ENCODE measurements at regions not wholly inside any gene's neighbourhood (a gene's known extent, or its start where the extent isn't known, plus 50 kb on each side); places are given as distances from the start of the nearest gene placed in this dataset.
"Not testable (repeated sequence)": the region's sequence is repeated elsewhere in the genome, so short reads cannot be mapped to it uniquely, and the experiment has no call there.

DNA sequence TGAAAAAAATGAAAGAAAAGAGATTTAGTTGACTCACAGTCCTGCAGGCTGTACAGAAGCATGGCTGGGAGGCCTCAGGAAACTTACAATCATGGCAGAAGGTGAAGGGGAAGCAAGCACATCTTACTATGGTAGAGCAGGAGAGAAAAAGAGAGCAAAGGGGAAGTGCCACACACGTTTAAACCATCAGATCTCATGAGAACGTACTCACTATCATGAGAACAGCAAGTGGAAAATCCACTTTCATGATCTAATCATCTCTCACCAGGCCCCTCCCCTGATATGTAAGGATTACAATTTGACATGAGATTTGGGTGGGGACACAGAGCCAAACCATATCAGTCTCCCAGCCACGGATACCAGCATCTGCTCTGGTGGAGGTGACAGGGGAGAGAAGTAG, 50.8 kb upstream of the CPOX start:
- ATAC-seq (no peak), DNase-seq (ENCODE audit: missing footprints) (no peak)
- intact Hi-C loops (cut with DNase I) = no loop called here

DNA sequence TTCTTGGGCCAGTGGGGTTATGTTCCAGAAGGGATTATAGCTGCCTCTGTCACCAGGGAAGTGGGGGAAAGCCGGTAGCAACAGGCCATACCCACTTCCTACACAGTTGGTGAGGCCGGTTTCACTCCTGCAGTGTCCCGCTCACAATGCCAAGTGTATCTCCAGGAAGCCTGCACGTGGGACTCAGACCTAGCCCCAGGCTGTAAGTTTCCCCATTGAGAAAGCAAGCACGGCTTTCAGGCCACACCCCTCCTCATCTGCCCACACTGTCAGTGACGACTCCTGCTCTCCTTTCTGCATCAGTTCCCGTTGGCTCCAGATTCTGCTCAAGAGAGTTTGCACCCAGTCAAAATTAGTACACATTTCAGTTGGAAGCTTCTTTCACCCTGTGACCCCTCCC, 51.6 kb upstream of the CPOX start:
- ATAC-seq (no peak), DNase-seq (ENCODE audit: missing footprints) (no peak)
- intact Hi-C loops (cut with DNase I) = no loop called here

DNA sequence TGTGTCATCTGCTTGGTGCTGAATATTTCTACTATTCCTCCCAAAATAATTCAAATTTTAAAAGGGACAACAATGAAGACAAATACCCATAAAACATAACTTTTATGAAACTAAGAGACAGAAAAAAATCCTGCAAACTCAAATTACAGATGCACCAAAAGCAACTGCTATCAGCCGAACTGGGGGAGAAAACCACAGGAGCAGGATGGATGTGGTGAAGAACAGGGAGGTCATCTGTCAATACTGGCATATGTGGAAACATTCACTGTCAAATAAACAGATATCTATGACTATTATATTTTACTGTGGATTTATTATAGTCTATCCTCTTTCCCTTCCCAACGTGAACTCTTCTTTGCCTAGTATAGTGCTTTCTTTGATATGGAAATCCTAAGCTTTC, 53.3 kb upstream of the CPOX start:
- intact Hi-C loops (cut with DNase I) = no loop called here
- ATAC-seq = no peak
- DNase-seq (ENCODE audit: missing footprints) = no peak

DNA sequence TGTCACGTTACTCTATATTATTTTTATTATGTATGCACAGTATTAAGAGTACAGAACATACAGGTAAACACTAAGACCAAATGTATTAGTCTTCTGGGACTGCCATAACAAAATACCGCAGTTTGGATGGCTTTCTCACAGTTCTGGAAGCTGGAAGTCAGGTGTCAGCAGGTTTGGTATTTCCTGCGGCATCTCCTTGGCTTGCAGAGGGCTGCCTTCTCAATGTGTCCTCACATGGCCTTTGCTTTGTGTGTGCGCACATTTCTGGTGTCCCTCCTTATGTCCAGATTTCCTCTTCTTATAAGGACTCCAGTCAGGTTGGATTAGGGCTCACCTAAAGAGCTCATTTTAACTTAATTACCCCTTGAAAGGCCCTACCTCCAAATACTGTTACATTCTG, 53.8 kb upstream of the CPOX start:
- DNase-seq (ENCODE audit: missing footprints) (no peak), ATAC-seq (no peak)
- intact Hi-C loops (cut with DNase I) = no loop called here

DNA sequence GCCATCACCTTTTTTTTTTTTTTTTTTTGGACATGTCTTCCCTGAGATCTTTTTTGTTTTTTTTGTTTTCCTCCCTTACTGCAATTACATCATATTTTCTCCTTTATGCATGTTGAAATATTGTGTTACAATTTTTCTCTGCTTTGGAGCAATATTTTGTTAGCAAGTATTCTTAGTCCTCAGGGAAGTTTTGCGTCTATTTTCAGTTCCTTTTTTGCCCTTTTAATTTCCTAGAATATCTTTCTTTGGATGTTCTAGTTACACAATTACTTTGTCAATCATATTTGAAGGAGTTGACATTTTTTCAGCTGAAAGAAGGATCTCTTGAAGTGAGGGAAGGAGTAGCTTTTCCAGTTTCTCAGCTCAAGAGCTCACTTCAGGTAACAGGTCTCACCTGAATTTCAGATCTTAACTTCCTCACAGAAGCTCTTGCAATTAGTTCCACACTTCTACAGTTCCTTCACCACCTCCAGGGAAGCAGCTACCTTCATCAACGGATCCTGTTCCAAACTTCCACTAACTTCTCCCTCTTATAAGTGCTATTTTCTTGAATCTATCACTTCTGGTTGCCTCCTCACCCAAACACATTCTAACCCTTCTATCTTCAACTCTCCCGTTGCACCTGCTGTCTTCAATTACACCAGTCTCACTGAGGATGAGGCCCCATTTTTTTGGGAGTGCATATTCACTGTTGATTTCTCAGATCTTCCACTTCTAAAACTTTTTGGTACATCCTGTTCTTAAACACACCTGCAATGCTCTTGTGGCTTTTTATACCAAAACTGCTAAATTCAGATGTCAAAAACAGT, 57.8 kb upstream of the CPOX start:
- no peak for DNase-seq (ENCODE audit: missing footprints)
- ATAC-seq = no peak
- intact Hi-C loops (cut with DNase I) = no loop called here

DNA sequence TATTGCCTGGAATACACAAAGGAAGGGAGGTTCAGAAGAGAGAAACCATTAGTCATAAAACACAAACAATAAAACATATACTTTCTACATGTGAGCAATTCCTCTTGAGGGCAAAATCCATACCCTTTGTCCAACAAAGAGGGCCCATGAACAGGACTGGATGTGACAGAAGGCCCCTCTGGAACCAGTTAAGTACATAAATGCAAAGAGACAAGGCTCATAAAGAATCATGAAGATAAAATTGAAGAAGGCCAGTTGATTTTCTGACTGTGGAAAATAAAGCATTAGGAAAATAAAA, 58.3 kb upstream of the CPOX start:
- DNase-seq (ENCODE audit: missing footprints) (no peak), ATAC-seq (no peak)
- intact Hi-C loops (cut with DNase I) = no loop called here

DNA sequence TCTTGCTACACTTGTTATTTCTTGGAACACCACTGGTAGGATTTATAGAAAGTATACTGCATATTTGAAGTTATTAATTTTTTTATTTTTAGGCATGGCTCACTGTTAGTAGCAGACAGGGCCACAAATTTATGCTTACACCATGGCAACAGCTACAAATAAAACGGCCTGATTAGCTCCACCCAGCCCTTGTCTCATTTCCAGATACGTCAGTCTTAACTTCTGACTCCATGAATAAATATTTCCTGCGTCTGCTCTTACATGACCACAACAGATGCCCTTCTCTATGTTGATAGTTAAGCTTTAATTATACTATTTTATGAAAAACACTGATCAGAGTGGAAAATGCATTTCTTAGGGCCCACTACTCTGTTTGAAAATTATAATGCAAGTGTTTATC, 62.3 kb upstream of the CPOX start:
- ATAC-seq (no peak), DNase-seq (ENCODE audit: missing footprints) (no peak)
- intact Hi-C loops (cut with DNase I) = no loop called here

DNA sequence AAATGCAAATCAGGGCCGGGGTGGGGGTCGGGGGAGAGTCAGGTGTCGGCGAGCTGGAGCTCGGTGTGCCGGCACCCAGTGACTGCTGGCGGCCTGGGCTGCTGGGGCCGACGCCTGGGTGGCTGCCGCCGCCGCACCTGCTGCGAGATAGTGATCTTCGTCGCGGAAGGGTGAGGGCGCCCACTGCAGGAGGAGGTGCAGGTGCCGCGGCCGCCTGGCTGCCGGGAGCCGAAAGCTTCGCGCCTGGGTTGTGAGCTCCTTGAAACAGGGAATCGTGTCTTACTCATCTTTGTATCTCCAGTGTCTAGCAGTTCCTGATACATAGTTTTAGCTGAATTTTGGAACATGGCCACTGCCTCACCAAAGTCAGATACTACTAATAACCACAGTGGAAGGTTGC, 64.0 kb upstream of the CPOX start:
- ATAC-seq (peak; percentile 34), DNase-seq (ENCODE audit: missing footprints) (peak; percentile 67)
- intact Hi-C loops (cut with DNase I) = no loop called here

DNA sequence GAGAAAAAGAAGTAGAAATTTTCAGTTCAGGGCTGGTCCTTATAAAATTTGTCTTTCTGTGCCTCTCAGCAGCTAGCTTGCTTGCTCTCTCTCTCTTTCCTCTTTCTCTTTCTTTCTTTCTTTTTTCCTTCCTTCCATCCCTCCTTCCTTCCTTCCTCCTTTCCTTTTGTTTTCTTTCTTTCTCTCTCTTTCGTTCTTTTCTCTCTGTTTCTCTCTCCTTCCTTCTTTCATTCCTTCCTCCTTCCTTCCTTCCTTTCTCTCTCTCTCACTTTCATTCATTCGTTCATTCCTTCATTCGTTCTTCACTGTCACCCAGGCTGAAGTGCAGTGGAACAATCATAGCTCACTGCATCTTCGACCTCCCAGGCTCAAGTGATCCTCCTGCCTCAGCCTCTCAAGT, 69.3 kb upstream of the CPOX start:
- DNase-seq (ENCODE audit: missing footprints) = no peak
- intact Hi-C loops (cut with DNase I) = no loop called here
- ATAC-seq = no peak

DNA sequence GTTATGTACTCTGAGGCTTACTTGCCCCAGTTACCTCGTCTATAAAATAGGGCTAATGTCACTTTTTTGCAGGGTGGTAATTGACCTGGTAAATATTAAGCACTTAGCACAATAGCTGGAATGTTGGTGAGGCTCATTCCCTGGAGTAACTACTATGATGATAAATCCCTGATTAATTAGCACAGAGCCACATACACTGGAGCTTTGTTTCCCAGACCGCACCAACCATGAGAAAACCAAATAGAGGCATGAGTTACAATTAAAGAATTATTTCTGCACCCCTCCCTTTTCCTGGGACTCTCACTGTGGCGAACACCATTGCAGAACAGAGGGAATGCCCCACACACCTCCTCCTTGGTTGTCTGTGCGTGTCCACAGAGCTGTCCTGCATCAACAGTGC, 76.6 kb upstream of the CPOX start:
- ATAC-seq (no peak), DNase-seq (ENCODE audit: missing footprints) (no peak)
- intact Hi-C loops (cut with DNase I) = no loop called here

DNA sequence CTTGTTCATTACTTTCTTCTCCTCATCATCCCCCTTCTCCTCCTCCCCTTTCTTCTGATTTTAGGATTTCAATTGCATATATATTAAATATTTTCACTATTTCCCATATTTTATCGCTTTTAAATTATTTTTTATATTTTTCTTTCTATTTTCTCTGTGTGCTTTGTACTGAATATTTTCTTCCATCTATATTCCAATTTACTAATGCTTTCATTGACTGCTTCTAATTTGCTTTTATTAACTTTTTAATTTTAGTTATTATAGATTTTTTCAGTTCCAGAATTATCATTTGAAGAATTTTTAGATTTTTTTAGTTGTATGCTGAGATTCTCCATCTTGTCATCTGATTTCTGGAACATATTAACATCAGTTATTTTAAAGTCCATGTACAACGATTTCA, 83.2 kb upstream of the ST3GAL6 start:
- intact Hi-C loops (cut with DNase I) = no loop called here
- DNase-seq (ENCODE audit: missing footprints) (no peak), ATAC-seq (no peak)

DNA sequence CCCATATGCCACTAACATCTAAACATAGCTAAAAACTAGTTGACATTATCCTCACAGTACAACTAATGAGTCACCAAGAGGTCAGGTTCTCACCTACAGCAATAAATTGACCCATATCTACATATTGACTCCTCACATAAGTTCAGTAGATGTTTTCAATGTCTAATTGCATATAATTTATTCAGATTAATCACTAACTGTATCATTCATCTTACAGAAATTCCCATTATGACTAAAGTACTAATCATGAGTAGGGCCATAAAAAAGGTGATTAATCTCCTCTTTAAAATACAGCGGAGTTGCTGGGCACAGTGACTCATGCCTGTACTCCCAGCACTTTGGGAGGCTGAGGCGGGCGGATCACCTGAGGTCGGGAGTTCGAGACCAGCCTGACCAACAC, 82.4 kb upstream of the ST3GAL6 start:
- intact Hi-C loops (cut with DNase I) = no loop called here
- DNase-seq (ENCODE audit: missing footprints) = no peak
- no peak for ATAC-seq

DNA sequence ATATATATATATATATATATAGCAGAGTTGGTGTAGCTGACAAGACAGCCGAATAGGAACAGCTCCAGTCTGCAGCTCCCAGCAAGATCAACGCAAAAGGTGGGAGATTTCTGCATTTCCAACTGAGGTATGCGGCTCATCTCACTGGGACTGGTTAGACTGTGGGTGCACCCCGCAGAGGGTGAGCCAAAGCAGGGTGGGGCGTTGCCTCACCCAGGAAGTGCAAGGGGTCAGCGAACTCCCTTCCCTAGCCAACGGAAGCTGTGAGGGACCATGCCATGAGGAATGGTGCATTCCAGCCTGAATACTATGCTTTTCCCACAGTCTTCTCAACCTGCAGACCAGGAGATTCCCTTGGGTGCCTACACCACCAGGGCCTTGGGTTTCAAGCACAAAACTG, 81.7 kb upstream of the ST3GAL6 start:
- intact Hi-C loops (cut with DNase I) = no loop called here
- DNase-seq (ENCODE audit: missing footprints) (no peak), ATAC-seq (no peak)

DNA sequence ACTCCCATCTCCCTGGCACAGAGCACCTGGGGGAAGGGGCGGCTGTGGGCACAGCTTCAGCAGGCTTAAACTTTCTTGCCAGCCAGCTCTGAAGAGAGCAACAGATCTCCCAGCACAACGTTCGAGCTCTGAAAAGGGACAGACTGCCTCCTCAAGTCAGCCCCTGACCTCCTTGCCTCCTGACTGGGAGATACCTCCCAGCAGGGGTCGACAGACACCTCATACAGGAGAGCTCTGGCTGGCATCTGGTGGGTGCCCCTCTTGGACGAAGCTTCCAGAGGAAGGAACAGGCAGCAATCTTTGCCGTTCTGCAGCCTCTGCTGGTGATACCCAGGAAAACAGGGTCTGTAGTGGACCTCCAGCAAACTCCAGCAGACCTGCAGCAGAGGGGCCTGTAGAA, 80.7 kb upstream of the ST3GAL6 start:
- DNase-seq (ENCODE audit: missing footprints); ATAC-seq; intact Hi-C loops (cut with DNase I): not testable (repeated sequence)

DNA sequence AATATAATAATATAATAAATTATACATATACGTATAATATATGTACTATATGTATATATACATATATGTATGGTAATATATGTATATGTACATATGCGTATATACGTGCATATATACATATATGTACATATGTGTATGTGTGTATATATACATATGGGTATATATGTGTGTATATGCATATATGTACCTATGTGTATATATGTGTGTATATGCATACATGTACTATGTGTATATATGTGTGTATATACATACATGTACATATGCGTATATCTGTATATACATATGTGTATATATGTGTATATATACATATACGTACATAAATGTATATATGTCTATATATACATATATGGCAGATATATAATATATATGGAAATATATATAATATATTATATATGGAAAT, 74.8 kb upstream of the ST3GAL6 start:
- DNase-seq (ENCODE audit: missing footprints) = no peak
- intact Hi-C loops (cut with DNase I) = no loop called here
- ATAC-seq = no peak

DNA sequence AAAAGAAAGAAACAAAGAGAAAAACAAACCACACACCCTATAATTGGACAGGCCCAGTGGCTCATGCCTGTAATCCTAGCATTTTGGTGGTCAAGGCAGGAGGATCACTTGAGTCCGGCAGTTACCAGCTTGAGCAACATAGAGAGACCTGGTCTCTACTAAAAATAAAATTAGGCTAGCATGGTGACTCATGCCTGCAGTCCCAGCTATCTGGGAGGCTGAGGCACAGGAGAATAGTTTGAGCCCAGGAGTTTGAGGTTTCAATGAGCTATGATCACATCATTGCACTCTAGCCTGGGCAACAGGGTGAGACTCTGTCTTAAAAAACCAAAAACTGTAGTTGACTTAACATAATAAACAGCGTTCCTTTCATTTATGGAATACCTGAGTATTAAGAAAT, 72.3 kb upstream of the ST3GAL6 start:
- DNase-seq (ENCODE audit: missing footprints) (no peak), ATAC-seq (no peak)
- intact Hi-C loops (cut with DNase I) = no loop called here

DNA sequence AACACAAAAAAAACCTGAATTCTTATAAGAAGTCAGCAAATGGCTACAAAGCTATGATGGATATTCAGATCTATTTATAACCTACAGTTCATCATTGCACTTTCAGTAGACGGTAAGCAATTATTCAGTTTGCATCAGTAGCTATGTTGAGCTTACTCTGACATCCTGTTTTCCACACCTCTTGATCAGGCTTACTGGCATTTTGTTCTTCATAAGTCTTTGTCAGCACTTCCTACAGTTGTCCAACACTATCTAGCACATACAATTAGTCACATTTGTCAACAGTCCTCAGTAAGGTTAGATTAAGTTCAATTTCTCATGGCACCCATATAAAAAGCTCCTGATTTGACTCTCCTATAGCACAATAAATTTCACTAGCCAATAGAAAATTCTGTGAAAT, 71.2 kb upstream of the ST3GAL6 start:
- intact Hi-C loops (cut with DNase I) = no loop called here
- no peak for DNase-seq (ENCODE audit: missing footprints)
- ATAC-seq = peak; percentile 87

DNA sequence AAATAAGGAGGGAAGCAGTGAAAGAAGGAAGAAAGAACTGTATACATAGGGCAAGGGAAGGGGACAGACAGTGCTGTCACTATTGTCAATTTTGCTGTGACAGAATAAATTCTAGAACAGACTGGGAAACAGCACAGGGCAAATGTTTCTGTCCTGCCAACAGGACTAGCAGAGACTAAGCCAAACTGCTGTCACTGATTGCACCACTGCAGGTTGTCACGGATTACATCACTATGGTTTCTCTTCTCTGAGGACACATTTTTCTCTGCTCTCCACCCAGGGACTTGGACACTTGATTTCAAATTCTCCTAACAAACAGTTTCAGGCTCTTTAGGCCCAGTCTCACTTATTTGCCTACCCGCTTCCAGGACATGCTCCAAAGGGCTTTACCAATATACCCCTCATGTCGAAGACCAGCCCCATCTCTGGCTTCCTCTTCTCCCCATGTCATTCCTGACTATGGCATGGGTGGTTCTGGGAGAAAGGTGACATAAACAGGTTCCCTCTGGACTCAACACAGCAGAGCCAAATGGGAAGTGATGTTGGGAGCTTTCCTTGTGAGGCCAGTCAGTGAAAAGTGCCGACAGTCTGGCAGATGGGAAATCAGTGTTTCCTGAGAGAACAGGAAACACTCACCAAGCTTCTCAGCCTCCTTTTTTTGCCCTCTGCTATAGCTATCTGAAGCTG, 70.2 kb upstream of the ST3GAL6 start:
- intact Hi-C loops (cut with DNase I) = no loop called here

DNA sequence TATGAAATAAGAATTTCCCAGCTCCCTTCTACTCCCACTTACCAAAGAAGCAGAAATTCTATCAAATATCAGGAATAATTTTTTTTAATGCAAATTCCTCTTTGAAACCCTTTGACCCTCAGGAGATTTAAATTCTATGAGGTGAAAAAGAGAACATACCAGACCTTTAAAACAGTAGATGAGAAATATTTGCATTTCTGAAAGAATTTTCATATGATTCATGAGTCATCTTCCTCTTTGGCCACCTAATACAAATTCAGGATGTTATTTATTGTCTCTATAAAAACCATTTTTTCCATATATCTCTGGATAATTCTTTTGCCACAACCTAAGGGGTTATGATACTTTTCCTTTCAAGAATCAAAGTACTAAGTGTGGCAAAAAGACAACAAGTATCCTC, 67.3 kb upstream of the ST3GAL6 start:
- ATAC-seq (no peak), DNase-seq (ENCODE audit: missing footprints) (no peak)
- intact Hi-C loops (cut with DNase I) = no loop called here

More for the DNA sequence above, 70.2 kb upstream of the ST3GAL6 start:
- no peak for DNase-seq (ENCODE audit: missing footprints)
- ATAC-seq = peak; percentile 85

DNA sequence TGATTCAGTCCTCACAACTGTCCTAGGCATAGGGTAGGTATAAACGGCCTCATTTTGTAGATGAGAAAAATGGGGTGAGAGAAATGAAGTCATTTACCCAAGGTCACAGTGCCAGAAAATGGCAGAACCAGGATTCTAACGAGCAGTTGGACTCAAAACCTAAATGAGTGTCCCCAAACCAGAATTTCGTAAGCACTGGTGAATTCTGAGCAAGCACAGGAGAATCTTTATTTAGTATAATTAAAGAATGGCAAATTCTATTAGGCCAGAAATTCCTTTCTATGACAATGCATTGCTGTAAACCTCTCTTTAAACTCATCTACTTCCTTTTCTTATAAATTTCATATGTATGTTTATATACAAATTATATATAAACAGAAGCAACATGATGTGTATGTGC, 66.8 kb upstream of the ST3GAL6 start:
- DNase-seq (ENCODE audit: missing footprints); ATAC-seq; intact Hi-C loops (cut with DNase I): not testable (repeated sequence)

DNA sequence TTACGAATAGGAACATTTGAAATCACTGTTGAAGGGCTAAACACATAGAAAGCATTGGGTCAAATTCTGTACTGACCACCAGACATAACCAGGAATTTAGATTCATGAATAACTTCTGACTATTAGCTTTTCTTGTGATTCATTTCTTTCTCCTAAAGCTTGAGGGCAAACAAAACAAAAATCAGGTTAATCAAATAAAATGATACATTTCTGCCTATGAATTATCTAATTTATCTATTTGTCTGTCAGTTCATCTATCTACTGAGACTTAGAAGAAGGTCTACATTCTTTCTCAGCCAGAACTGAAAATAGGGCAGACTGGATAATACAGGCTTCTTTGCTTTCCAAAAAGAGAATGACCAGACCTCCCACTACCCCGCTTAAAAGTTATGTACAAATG, 65.9 kb upstream of the ST3GAL6 start:
- DNase-seq (ENCODE audit: missing footprints) = no peak
- ATAC-seq = no peak
- intact Hi-C loops (cut with DNase I) = no loop called here

All from Right ventricle myocardium inferior (tissue), 1 donor.